ENCODE measurements at regions not wholly inside any gene's neighbourhood (a gene's known extent, or its start where the extent isn't known, plus 50 kb on each side); places are given as distances from the start of the nearest gene placed in this dataset.

- no peak for DNase-seq
Measured at GRCh38 chr11:92811341-92811740, 158.1 kb upstream of the MTNR1B start.

GRCh38 chr11:92812841-92813240, 156.6 kb upstream of the MTNR1B start:
- DNase-seq: no peak

GRCh38 chr11:92819830-92820229, 149.6 kb upstream of the MTNR1B start:
- no peak for DNase-seq

- no peak for DNase-seq
Measured at GRCh38 chr11:92820860-92821259, 148.6 kb upstream of the MTNR1B start.

- DNase-seq: no peak
Measured at GRCh38 chr11:92822410-92822809, 147.0 kb upstream of the MTNR1B start.

GRCh38 chr11:92826136-92826535, 143.3 kb upstream of the MTNR1B start:
- DNase-seq: no peak

- DNase-seq: no peak
Measured at GRCh38 chr11:92826603-92827002, 142.8 kb upstream of the MTNR1B start.

- DNase-seq: no peak
Measured at GRCh38 chr11:92827132-92827531, 142.3 kb upstream of the MTNR1B start.

GRCh38 chr11:92828556-92828955, 140.9 kb upstream of the MTNR1B start:
- DNase-seq: no peak

- DNase-seq: no peak
Measured at GRCh38 chr11:92829121-92829520, 140.3 kb upstream of the MTNR1B start.

- no peak for DNase-seq
Measured at GRCh38 chr11:92829671-92830070, 139.8 kb upstream of the MTNR1B start.

- no peak for DNase-seq
Measured at GRCh38 chr11:92830377-92831155, 138.9 kb upstream of the MTNR1B start.

GRCh38 chr11:92834296-92835020, 135.0 kb upstream of the MTNR1B start:
- DNase-seq: no peak

- no peak for DNase-seq
Measured at GRCh38 chr11:92837595-92837994, 131.9 kb upstream of the MTNR1B start.

GRCh38 chr11:92838759-92839310, 130.6 kb upstream of the MTNR1B start:
- no peak for DNase-seq

- DNase-seq: no peak
Measured at GRCh38 chr11:92839450-92839849, 130.0 kb upstream of the MTNR1B start.

GRCh38 chr11:92841719-92842118, 127.7 kb upstream of the MTNR1B start:
- no peak for DNase-seq

- DNase-seq: no peak
Measured at GRCh38 chr11:92843455-92843854, 126.0 kb upstream of the MTNR1B start.

- no peak for DNase-seq
Measured at GRCh38 chr11:92844197-92844596, 125.3 kb upstream of the MTNR1B start.

- no peak for DNase-seq
Measured at GRCh38 chr11:92845390-92845789, 124.1 kb upstream of the MTNR1B start.

- DNase-seq: no peak
Measured at GRCh38 chr11:92845805-92846204, 123.6 kb upstream of the MTNR1B start.

GRCh38 chr11:92846491-92847125, 122.8 kb upstream of the MTNR1B start:
- no peak for DNase-seq

GRCh38 chr11:92848578-92848977, 120.9 kb upstream of the MTNR1B start:
- no peak for DNase-seq

Measured in hematopoietic multipotent progenitor cell treated with erythropoietin and hydrocortisone succinate and interleukin-3 and kit ligand, for 6 days (in vitro differentiated cells).